DND-41 (cell line): ENCODE measurements at regions not wholly inside any gene's neighbourhood (a gene's known extent, or its start where the extent isn't known, plus 50 kb on each side); places are given as distances from the start of the nearest gene placed in this dataset.

Source experiments
- ATAC-seq: fragments of 200-7000 bp; cut with Tn5 transposase; 3 replicates; pipeline ENCODE4 v1.9.1; 2021; ENCODE audit warnings: low read depth; ENCODE audit not compliant: insufficient read depth
- DNase-seq: peaks from one replicate; pipeline ENCODE4 v3.0.0-alpha.2; 2020
- H2AFZ ChIP-seq: 2 replicates; pipeline ENCODE4 v1.6.0; 2012; ENCODE audit warnings: low read depth, low read length
- H3K27ac ChIP-seq: 2 replicates; pipeline ENCODE4 v1.5.1; 2012; ENCODE audit warnings: low read length, inconsistent platforms
- H3K27me3 ChIP-seq: fragments of 200-600 bp; sonication (generic); 2 replicates; pipeline ENCODE4 v1.6.0; 2012; ENCODE audit warnings: low read length, mild to moderate bottlenecking, inconsistent platforms; ENCODE audit not compliant: insufficient read depth, poor library complexity
- H3K36me3 ChIP-seq: 2 replicates; pipeline ENCODE4 v1.5.1; 2012; ENCODE audit warnings: low read length, inconsistent platforms; ENCODE audit not compliant: insufficient read depth
- H3K4me1 ChIP-seq: 2 replicates; pipeline ENCODE4 v1.5.1; 2012; ENCODE audit warnings: mild to moderate bottlenecking, low read length; ENCODE audit not compliant: insufficient read depth
- H3K4me2 ChIP-seq: 2 replicates; pipeline ENCODE4 v1.6.0; 2012; ENCODE audit warnings: mild to moderate bottlenecking, moderate library complexity, low read length, inconsistent platforms; ENCODE audit not compliant: insufficient read depth
- H3K4me3 ChIP-seq, 2 experiments: fragments of 200-600 bp in 1 of 2; shearing (Covaris generic) in 1 of 2; 2 replicates each; pipeline ENCODE4 v1.5.1; 2012 to 2016; ENCODE audit warnings: inconsistent platforms in 2 of 2, low read length in 2 of 2, mild to moderate bottlenecking in 2 of 2, low read depth in 1 of 2, moderate library complexity in 1 of 2
- H3K79me2 ChIP-seq: 2 replicates; pipeline ENCODE4 v1.6.0; 2012; ENCODE audit warnings: low read length, inconsistent platforms; ENCODE audit not compliant: insufficient read depth
- H3K9ac ChIP-seq: 2 replicates; pipeline ENCODE4 v1.6.0; 2012; ENCODE audit warnings: low read depth, mild to moderate bottlenecking, inconsistent platforms, low read length, moderate library complexity
- H3K9me3 ChIP-seq: 2 replicates; pipeline ENCODE4 v1.5.1; 2012; ENCODE audit warnings: low read length, moderate library complexity, mild to moderate bottlenecking, inconsistent platforms; ENCODE audit not compliant: insufficient read depth, severe bottlenecking
- H4K20me1 ChIP-seq: 2 replicates; pipeline ENCODE4 v1.6.0; 2012; ENCODE audit warnings: low read length; ENCODE audit not compliant: insufficient read depth
- EZH2 ChIP-seq: IDR thresholded peaks from 3 replicates; pipeline ENCODE4 v1.6.1; 2012; ENCODE audit warnings: borderline replicate concordance, low read depth, mild to moderate bottlenecking, moderate library complexity, low read length, inconsistent platforms; ENCODE audit not compliant: severe bottlenecking
- TF ChIP-seq, protein P1 (sequence below): IDR thresholded peaks from 2 replicates; pipeline ENCODE4 v1.5.1; 2012; ENCODE audit warnings: borderline replicate concordance, low read length, moderate library complexity, mild to moderate bottlenecking; ENCODE audit not compliant: poor library complexity, severe bottlenecking; ENCODE audit errors: extremely low read depth

DNA sequence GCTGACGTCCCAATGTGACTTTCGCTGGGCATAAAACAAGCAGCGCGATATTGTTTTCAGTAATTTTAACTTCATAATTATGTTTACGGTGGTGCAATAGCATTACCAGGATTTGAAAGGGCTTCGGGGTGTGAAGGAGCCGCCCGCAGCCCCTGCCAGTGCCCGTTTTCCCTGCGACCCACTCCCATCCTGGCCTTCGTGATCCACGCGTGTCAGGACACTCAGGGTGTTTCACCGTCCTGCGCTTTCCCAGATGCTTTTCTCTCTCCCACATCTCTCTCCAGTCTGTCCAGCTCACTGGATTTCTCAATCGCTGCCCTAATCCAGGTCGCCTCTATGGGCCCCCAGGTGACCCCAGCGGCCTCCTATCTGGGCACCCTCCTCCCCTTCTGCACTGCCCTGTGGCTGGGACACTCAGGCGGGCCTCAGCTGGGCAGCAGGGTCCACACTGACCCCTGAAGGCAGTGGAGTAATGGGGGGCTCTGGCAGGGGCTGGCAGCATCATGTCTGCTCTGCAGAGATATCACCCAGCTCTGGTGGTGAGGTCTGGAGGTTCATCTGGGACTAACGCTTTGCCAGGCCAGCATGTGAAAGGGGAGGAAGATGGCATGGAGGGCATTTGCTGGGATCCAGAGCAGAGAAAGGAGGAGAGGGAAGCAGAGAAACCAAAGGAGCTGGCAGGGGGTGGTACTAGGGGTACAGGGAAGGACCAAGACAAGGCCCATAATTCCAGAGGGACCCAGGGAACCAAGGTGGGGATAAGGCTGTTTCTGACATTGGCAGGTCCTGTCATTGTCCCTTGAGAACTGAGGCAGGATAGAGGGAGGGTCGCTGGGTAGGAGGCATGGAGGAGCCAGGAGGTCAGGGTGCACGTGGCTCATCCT is 622.8 kb downstream of the BRD1 start:
- no peak for DNase-seq
- no peak overlapping the region for H3K27ac ChIP-seq
- TF ChIP-seq, protein P1, sequence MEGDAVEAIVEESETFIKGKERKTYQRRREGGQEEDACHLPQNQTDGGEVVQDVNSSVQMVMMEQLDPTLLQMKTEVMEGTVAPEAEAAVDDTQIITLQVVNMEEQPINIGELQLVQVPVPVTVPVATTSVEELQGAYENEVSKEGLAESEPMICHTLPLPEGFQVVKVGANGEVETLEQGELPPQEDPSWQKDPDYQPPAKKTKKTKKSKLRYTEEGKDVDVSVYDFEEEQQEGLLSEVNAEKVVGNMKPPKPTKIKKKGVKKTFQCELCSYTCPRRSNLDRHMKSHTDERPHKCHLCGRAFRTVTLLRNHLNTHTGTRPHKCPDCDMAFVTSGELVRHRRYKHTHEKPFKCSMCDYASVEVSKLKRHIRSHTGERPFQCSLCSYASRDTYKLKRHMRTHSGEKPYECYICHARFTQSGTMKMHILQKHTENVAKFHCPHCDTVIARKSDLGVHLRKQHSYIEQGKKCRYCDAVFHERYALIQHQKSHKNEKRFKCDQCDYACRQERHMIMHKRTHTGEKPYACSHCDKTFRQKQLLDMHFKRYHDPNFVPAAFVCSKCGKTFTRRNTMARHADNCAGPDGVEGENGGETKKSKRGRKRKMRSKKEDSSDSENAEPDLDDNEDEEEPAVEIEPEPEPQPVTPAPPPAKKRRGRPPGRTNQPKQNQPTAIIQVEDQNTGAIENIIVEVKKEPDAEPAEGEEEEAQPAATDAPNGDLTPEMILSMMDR, result no peak
- no peak for TF ChIP-seq EZH2
- no peaks in the 10 kb centered on the region for H3K36me3 ChIP-seq
- H2AFZ ChIP-seq, result no peak overlapping the region
- no peaks in the 10 kb centered on the region for H3K79me2 ChIP-seq
- ATAC-seq, result no peak
- no peaks in the 10 kb centered on the region for H3K27me3 ChIP-seq
- H3K4me3 ChIP-seq, result no peak overlapping the region
- no peak overlapping the region for H3K9ac ChIP-seq
- H3K9me3 ChIP-seq, result no peaks in the 10 kb centered on the region
- peaks cover 13% of the 10 kb centered on the region for H4K20me1 ChIP-seq
- no peaks in the 10 kb centered on the region for H3K4me1 ChIP-seq
- H3K4me2 ChIP-seq, result no peak overlapping the region

- no peaks in the 10 kb centered on the region for H3K36me3 ChIP-seq
- H3K27me3 ChIP-seq, result peaks cover 3% of the 10 kb centered on the region
- DNase-seq (no peak), ATAC-seq (no peak)
- no peak overlapping the region for H3K9ac ChIP-seq
- no peaks in the 10 kb centered on the region for H3K9me3 ChIP-seq
- no peaks in the 10 kb centered on the region for H3K79me2 ChIP-seq
- no peak overlapping the region for H3K4me3 ChIP-seq
- H3K4me1 ChIP-seq, result no peaks in the 10 kb centered on the region
- H3K4me2 ChIP-seq, result no peak overlapping the region
- H2AFZ ChIP-seq, result no peak overlapping the region
- H4K20me1 ChIP-seq, result peaks cover 18% of the 10 kb centered on the region
- TF ChIP-seq, protein P1, result no peak
- TF ChIP-seq EZH2, result no peak
- no peak overlapping the region for H3K27ac ChIP-seq
Observed at GRCh38 chr22:49203859-49204598, 623.6 kb downstream of the BRD1 start.

DNA sequence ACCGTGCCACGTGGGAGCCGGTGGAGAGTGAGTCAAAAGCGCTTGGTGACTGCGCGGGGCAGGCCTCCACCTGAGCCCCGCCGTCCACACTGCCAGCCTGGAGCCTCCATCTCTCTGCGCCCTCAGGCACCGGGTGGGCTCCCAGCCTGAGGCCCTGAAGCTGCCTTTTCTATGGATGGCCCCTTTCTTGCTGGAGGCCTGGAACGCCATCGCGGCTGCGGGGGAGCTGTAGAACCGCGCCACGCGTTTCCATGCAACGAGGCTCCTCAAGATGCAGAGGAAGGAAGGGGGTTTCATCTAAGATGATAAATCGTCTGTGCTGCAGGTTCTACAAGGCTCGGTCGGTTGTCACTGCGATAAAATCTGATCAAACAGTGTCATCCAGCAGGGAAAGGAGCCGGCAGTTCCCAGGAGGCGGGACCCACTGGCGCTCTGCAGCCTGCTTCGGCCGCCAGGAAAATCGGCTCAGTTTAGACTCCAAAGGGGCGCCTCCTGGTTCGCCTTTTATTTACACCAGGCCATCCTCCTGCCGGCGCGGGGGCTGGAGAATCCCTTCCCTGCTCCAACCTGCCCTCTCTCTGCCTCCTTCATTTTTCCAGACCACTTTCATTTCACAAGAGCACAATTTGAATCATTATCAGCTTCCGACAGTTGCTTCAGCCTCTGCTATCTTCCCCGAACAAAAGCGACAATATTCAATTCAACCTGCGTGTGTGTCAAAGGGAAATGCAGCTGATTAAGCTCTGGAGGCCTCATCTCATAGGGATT is 624.4 kb downstream of the BRD1 start:
- no peak overlapping the region for H3K4me3 ChIP-seq
- H3K9ac ChIP-seq, result no peak overlapping the region
- no peak overlapping the region for H3K4me2 ChIP-seq
- H3K9me3 ChIP-seq, result no peaks in the 10 kb centered on the region
- no peak for ATAC-seq
- peaks cover 3% of the 10 kb centered on the region for H3K27me3 ChIP-seq
- no peaks in the 10 kb centered on the region for H3K4me1 ChIP-seq
- H2AFZ ChIP-seq, result no peak overlapping the region
- H4K20me1 ChIP-seq, result peaks cover 15% of the 10 kb centered on the region
- no peak for DNase-seq
- H3K36me3 ChIP-seq, result no peaks in the 10 kb centered on the region
- H3K27ac ChIP-seq, result no peak overlapping the region
- no peaks in the 10 kb centered on the region for H3K79me2 ChIP-seq
- no peak for TF ChIP-seq EZH2
- TF ChIP-seq, protein P1, result no peak
